H1 (cell line): ENCODE measurements at regions not wholly inside any gene's neighbourhood (a gene's known extent, or its start where the extent isn't known, plus 50 kb on each side); places are given as distances from the start of the nearest gene placed in this dataset.

Source experiments
- CTCF ChIA-PET: fragments of 300-600 bp; sonication (Branson Sonifier 250); formaldehyde crosslinking; loops from one replicate; lab custom pipeline; 2021; ENCODE audit not compliant: partially characterized antibody; lab: Charles Lee
- POLR2A ChIA-PET: fragments of 300-600 bp; sonication (Branson Sonifier 250); formaldehyde crosslinking; loops from one replicate; lab custom pipeline; 2021; ENCODE audit warnings: inconsistent platforms; ENCODE audit not compliant: partially characterized antibody; lab: Charles Lee
- DNase-seq, 2 experiments: peaks; one replicate each; pipeline versions ENCODE4 v3.0.0 to v3.0.0-alpha.2; 2010 to 2022; ENCODE audit warnings: low spot score in 2 of 2, low read depth in 1 of 2, mixed read lengths in 1 of 2
- FAIRE-seq: peaks from 2 replicates; lab custom pipeline; 2011; peaks lifted over from hg19 to GRCh38; lab: Jason Lieb, UNC
- H2AFZ ChIP-seq: 2 replicates; pipeline ENCODE4 v1.8.1; 2012; ENCODE audit warnings: low read length, inconsistent platforms
- H2AK5ac ChIP-seq: 2 replicates; pipeline ENCODE4 v1.6.1; 2013; ENCODE audit warnings: low read depth, low read length
- H2BK120ac ChIP-seq: replicated peaks from 2 replicates; pipeline ENCODE3; 2013; ENCODE audit warnings: low read depth, low read length, inconsistent platforms
- H2BK12ac ChIP-seq: 2 replicates; pipeline ENCODE4 v1.6.1; 2013; ENCODE audit warnings: low read depth, low read length
- H2BK15ac ChIP-seq: 2 replicates; pipeline ENCODE4 v1.6.1; 2013; ENCODE audit warnings: low read length
- H2BK20ac ChIP-seq: 2 replicates; pipeline ENCODE4 v1.6.1; 2013; ENCODE audit warnings: low read length
- H2BK5ac ChIP-seq: 2 replicates; pipeline ENCODE4 v1.6.1; 2013; ENCODE audit warnings: low read depth, low read length
- H3K14ac ChIP-seq: 2 replicates; pipeline ENCODE4 v1.6.1; 2013; ENCODE audit warnings: inconsistent platforms; ENCODE audit not compliant: insufficient read length
- H3K18ac ChIP-seq: 2 replicates; pipeline ENCODE4 v1.6.1; 2013; ENCODE audit warnings: low read length; ENCODE audit errors: extremely low read depth
- H3K23ac ChIP-seq: 2 replicates; pipeline ENCODE4 v1.6.1; 2013; ENCODE audit warnings: inconsistent platforms; ENCODE audit not compliant: insufficient read length
- H3K23me2 ChIP-seq: 2 replicates; pipeline ENCODE4 v1.6.1; 2013; ENCODE audit warnings: low read depth, low read length
- H3K27ac ChIP-seq: 2 replicates; pipeline ENCODE4 v1.6.1; 2011; ENCODE audit warnings: low read depth, low read length, inconsistent platforms
- H3K27me3 ChIP-seq, 4 experiments: replicated peaks in 1 of 4; 1 replicate in 1 of 4; 2 replicates in 3 of 4; pipeline versions ENCODE4 v1.6.1 to v1.8.1; 2011 to 2013; ENCODE audit warnings: low read length in 3 of 4, mild to moderate bottlenecking in 3 of 4, inconsistent platforms in 2 of 4, mixed read lengths in 2 of 4, moderate library complexity in 1 of 4; ENCODE audit not compliant: control insufficient read depth in 3 of 4, insufficient read depth in 3 of 4; ENCODE audit errors: extremely low read depth in 1 of 4
- H3K36me3 ChIP-seq, 4 experiments: 2 replicates each; pipeline versions ENCODE4 v1.6.1 to v1.8.1; 2011 to 2013; ENCODE audit warnings: mild to moderate bottlenecking in 4 of 4, low read length in 3 of 4, moderate library complexity in 2 of 4, control low read depth in 1 of 4, inconsistent platforms in 1 of 4; ENCODE audit not compliant: insufficient read depth in 4 of 4, control insufficient read depth in 2 of 4
- H3K4ac ChIP-seq: replicated peaks from 2 replicates; pipeline ENCODE3; 2013; ENCODE audit warnings: low read length, low read depth, mixed read lengths, inconsistent platforms; ENCODE audit not compliant: insufficient read length
- H3K4me1 ChIP-seq, 4 experiments: replicated peaks in 1 of 4; 1 replicate in 1 of 4; 2 replicates in 3 of 4; pipeline versions ENCODE4 v1.6.1 to v1.8.1; 2011 to 2013; ENCODE audit warnings: low read length in 3 of 4, inconsistent platforms in 2 of 4, mixed read lengths in 1 of 4; ENCODE audit not compliant: insufficient read depth in 4 of 4, control insufficient read depth in 3 of 4
- H3K4me2 ChIP-seq, 2 experiments: 2 replicates each; pipeline versions ENCODE4 v1.6.1 to v1.8.1; 2011 to 2013; ENCODE audit warnings: low read depth in 2 of 2, low read length in 2 of 2, control low read depth in 1 of 2, inconsistent platforms in 1 of 2, mild to moderate bottlenecking in 1 of 2; ENCODE audit not compliant: insufficient read depth in 1 of 2
- H3K4me3 ChIP-seq, 4 experiments: fragments of 200-600, 300-600 bp in 1 of 4; sonication (generic), shearing (Covaris generic), sonication (Bioruptor Twin) in 1 of 4; 2 replicates each; pipeline versions ENCODE4 v1.5.1 to v1.8.1; 2011 to 2016; ENCODE audit warnings: low read length in 4 of 4, low read depth in 3 of 4, control low read depth in 2 of 4, inconsistent platforms in 2 of 4, mild to moderate bottlenecking in 2 of 4, mixed read lengths in 1 of 4, moderate library complexity in 1 of 4; ENCODE audit not compliant: insufficient read depth in 2 of 4; ENCODE audit errors: extremely low read depth in 1 of 4
- H3K56ac ChIP-seq: replicated peaks from 2 replicates; pipeline ENCODE3; 2013; ENCODE audit warnings: low read depth, mild to moderate bottlenecking, mixed read lengths, low read length, inconsistent platforms; ENCODE audit not compliant: insufficient read length
- H3K79me1 ChIP-seq: 2 replicates; pipeline ENCODE4 v1.6.1; 2013; ENCODE audit warnings: low read depth, low read length, control low read depth
- H3K79me2 ChIP-seq, 2 experiments: 2 replicates each; pipeline versions ENCODE4 v1.6.1 to v1.8.1; 2012 to 2013; ENCODE audit warnings: low read length in 2 of 2, mild to moderate bottlenecking in 2 of 2, inconsistent platforms in 1 of 2; ENCODE audit not compliant: insufficient read depth in 2 of 2, control insufficient read depth in 1 of 2
- H3K9ac ChIP-seq, 4 experiments: replicated peaks in 1 of 4; 1 replicate in 1 of 4; 2 replicates in 3 of 4; pipeline versions ENCODE4 v1.6.1 to v1.8.1; 2011 to 2013; ENCODE audit warnings: low read depth in 3 of 4, low read length in 3 of 4, control low read depth in 2 of 4, mild to moderate bottlenecking in 2 of 4, moderate library complexity in 2 of 4, inconsistent platforms in 1 of 4; ENCODE audit errors: extremely low read depth in 1 of 4
- H3K9me3 ChIP-seq, 2 experiments: 2 replicates each; pipeline versions ENCODE4 v1.6.1 to v1.8.1; 2012 to 2013; ENCODE audit warnings: mild to moderate bottlenecking in 2 of 2, moderate library complexity in 2 of 2, control low read depth in 1 of 2, inconsistent platforms in 1 of 2, low read depth in 1 of 2, low read length in 1 of 2, mixed read lengths in 1 of 2; ENCODE audit not compliant: insufficient read depth in 2 of 2
- H4K20me1 ChIP-seq, 2 experiments: replicated peaks in 1 of 2; 2 replicates each; pipeline versions ENCODE3 to v1.8.1; 2011 to 2013; ENCODE audit warnings: inconsistent platforms in 2 of 2, low read length in 2 of 2, mild to moderate bottlenecking in 1 of 2; ENCODE audit not compliant: insufficient read depth in 2 of 2, control insufficient read depth in 1 of 2
- H4K5ac ChIP-seq: 2 replicates; pipeline ENCODE4 v1.6.1; 2013; ENCODE audit warnings: low read length, low read depth, mixed read lengths, inconsistent platforms; ENCODE audit not compliant: insufficient read length
- H4K8ac ChIP-seq: 2 replicates; pipeline ENCODE4 v1.8.0; 2013; ENCODE audit warnings: mild to moderate bottlenecking, moderate library complexity, low read length, inconsistent platforms; ENCODE audit not compliant: insufficient read depth; ENCODE audit errors: extremely low read depth
- H4K91ac ChIP-seq: replicated peaks from 2 replicates; pipeline ENCODE3; 2013; ENCODE audit warnings: low read length, mixed read lengths, inconsistent platforms; ENCODE audit not compliant: insufficient read length
- BCL11A ChIP-seq, 2 experiments: IDR thresholded peaks; one replicate each; pipeline ENCODE4 v1.6.1; 2011; ENCODE audit warnings: low read depth in 2 of 2, low read length in 2 of 2, mild to moderate bottlenecking in 2 of 2
- GTF2F1 ChIP-seq: IDR thresholded peaks from 2 replicates; pipeline ENCODE4 v1.6.1; 2012; ENCODE audit warnings: low read depth, low read length, improper control_type of control experiment, borderline replicate concordance
- KDM1A ChIP-seq: fragments of 200-600, 300-600 bp; sonication (generic); IDR thresholded peaks from 2 replicates; pipeline ENCODE4 v1.7.1; 2016; ENCODE audit warnings: mild to moderate bottlenecking, low read length, borderline replicate concordance
- POLR2A ChIP-seq, 2 experiments: IDR thresholded peaks; 1 replicate in 1 of 2; 2 replicates in 1 of 2; pipeline ENCODE4 v1.6.1; 2011; ENCODE audit warnings: low read depth in 2 of 2, low read length in 2 of 2, mild to moderate bottlenecking in 2 of 2; ENCODE audit errors: control extremely low read depth in 1 of 2
- POU5F1 ChIP-seq: IDR thresholded peaks from 2 replicates; pipeline ENCODE4 v1.6.1; 2011; ENCODE audit warnings: low read depth, mild to moderate bottlenecking, low read length, moderate library complexity
- RFX5 ChIP-seq: IDR thresholded peaks from 2 replicates; pipeline ENCODE4 v1.6.1; 2011; ENCODE audit warnings: low read depth, low read length, improper control_type of control experiment, borderline replicate concordance
- SUZ12 ChIP-seq: fragments of 200-600 bp; sonication (generic); IDR thresholded peaks from 2 replicates; pipeline ENCODE4 v1.6.1; 2012; ENCODE audit warnings: mild to moderate bottlenecking, inconsistent platforms, low read length, moderate library complexity, mixed read lengths
- WGBS, 2 experiments: shearing (Covaris generic) in 1 of 2; methylation state at CpG; one replicate each; pipeline versions ENCODE4 v1.1.6 to v1.1.7; 2013 to 2015; ENCODE audit warnings: low lambda C conversion rate in 2 of 2, mixed read lengths in 2 of 2, inconsistent platforms in 1 of 2, low coverage in 1 of 2, missing lambda C conversion rate in 1 of 2; ENCODE audit not compliant: insufficient replicate concordance in 2 of 2, insufficient coverage in 1 of 2, insufficient read length in 1 of 2; ENCODE audit errors: extremely low coverage in 1 of 2, missing lambda C conversion rate in 1 of 2; 5-methylcytosine and 5-hydroxymethylcytosine counted together

DNA sequence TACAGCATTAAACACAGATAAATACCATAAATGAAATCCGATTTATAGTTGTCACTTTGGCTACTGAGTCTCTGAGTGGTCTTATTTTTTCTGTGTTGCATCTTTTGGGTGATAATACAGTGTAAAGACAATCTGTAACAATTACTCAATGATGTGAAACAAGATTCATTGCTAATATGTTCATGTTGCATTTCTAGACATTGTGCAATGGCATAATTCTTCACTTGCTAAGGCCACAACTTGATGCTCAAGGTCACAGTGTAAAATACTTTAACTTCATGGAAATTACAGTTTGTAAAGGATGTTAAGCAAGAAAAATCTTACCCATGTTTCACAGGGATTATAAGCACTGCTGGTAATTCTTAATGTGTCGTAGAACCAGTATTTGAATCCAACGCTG lies 74.9 kb upstream of the SMLR1 start:
- H4K8ac ChIP-seq, result no peak overlapping the region
- no peak overlapping the region for H3K56ac ChIP-seq
- TF ChIP-seq POLR2A (IDR thresholded peaks at IDR 0.05; ENCODE audit: control extremely low read depth in 1 of 2, low read depth in 2 of 2, low read length in 2 of 2) (no peak), SUZ12 (no peak), KDM1A (no peak), GTF2F1 (no peak), POU5F1 (no peak), BCL11A (IDR thresholded peaks at IDR 0.05; ENCODE audit: low read depth in 2 of 2, low read length in 2 of 2) (no peak), RFX5 (no peak)
- no peak overlapping the region for H3K4me3 ChIP-seq
- no peaks in the 10 kb centered on the region for H3K79me1 ChIP-seq
- no peak overlapping the region for H4K91ac ChIP-seq
- H3K9me3 ChIP-seq, result no peaks in the 10 kb centered on the region
- H3K79me2 ChIP-seq, result no peaks in the 10 kb centered on the region
- WGBS, 2 experiments, result 81% methylated on average over 3 of the region's 3 CpGs; no CpG with 5 or more reads in 1 of the 2 experiments
- H2BK15ac ChIP-seq, result no peak overlapping the region
- H3K14ac ChIP-seq, result no peak overlapping the region
- H4K5ac ChIP-seq, result no peak overlapping the region
- H3K4me1 ChIP-seq, result no peaks in the 10 kb centered on the region
- no peak overlapping the region for H3K18ac ChIP-seq
- H3K4me2 ChIP-seq, result no peak overlapping the region
- no peak overlapping the region for H2BK5ac ChIP-seq
- FAIRE-seq (no peak), DNase-seq (no peak)
- H4K20me1 ChIP-seq, result no peaks in the 10 kb centered on the region
- H3K36me3 ChIP-seq, result no peaks in the 10 kb centered on the region
- H2BK120ac ChIP-seq, result no peak overlapping the region
- no peak overlapping the region for H3K9ac ChIP-seq
- no peak overlapping the region for H3K23ac ChIP-seq
- H2BK12ac ChIP-seq, result no peak overlapping the region
- H3K23me2 ChIP-seq, result no peaks in the 10 kb centered on the region
- H3K27me3 ChIP-seq, result no peaks in the 10 kb centered on the region
- no peak overlapping the region for H3K4ac ChIP-seq
- POLR2A ChIA-PET, result no interaction called here
- no peak overlapping the region for H3K27ac ChIP-seq
- CTCF ChIA-PET, result interaction anchor here (0.9 kb wide), 1 partner anchor 9 kb away, joined by 4 read pairs; no protein-coding TSS in a partner anchor
- no peak overlapping the region for H2AFZ ChIP-seq
- H2AK5ac ChIP-seq, result no peak overlapping the region
- H2BK20ac ChIP-seq, result no peak overlapping the region
